Neural progenitor cell (in vitro differentiated cells): ENCODE measurements at regions not wholly inside any gene's neighbourhood (a gene's known extent, or its start where the extent isn't known, plus 50 kb on each side); places are given as distances from the start of the nearest gene placed in this dataset.

Experiments used
- DNase-seq: peaks from one replicate; pipeline ENCODE4 v3.0.0-alpha.2; 2016; ENCODE audit warnings: low spot score
- H2AFZ ChIP-seq: fragments of 200-600 bp; sonication (generic); replicated peaks from 2 replicates; pipeline ENCODE4 v1.6.1; 2016; ENCODE audit warnings: antibody characterized with exemption
- H3F3A ChIP-seq: fragments of 200-600 bp; sonication (generic); 2 replicates; pipeline ENCODE4 v1.6.1; 2016; ENCODE audit warnings: antibody characterized with exemption, low read depth
- H3K27ac ChIP-seq: fragments of 200-600 bp; sonication (generic); 2 replicates; pipeline ENCODE4 v1.5.1; 2016; ENCODE audit warnings: mild to moderate bottlenecking
- H3K27me3 ChIP-seq: fragments of 200-600 bp; sonication (generic); 2 replicates; pipeline ENCODE4 v1.6.1; 2016; ENCODE audit warnings: mild to moderate bottlenecking, moderate library complexity
- H3K36me3 ChIP-seq: fragments of 200-600 bp; sonication (generic); 2 replicates; pipeline ENCODE4 v1.5.1; 2016
- H3K4me1 ChIP-seq: fragments of 200-600 bp; sonication (generic); 2 replicates; pipeline ENCODE4 v1.6.1; 2016; ENCODE audit warnings: mixed run types
- H3K4me2 ChIP-seq: fragments of 200-600 bp; sonication (generic); 2 replicates; pipeline ENCODE4 v1.6.1; 2016
- H3K4me3 ChIP-seq: fragments of 200-600 bp; sonication (generic); 2 replicates; pipeline ENCODE4 v1.5.1; 2016
- H3K79me2 ChIP-seq: fragments of 200-600 bp; sonication (generic); 2 replicates; pipeline ENCODE4 v1.6.1; 2016; ENCODE audit warnings: low read depth
- H3K9ac ChIP-seq: fragments of 200-600 bp; sonication (generic); 2 replicates; pipeline ENCODE4 v1.6.1; 2016
- H3K9me3 ChIP-seq: fragments of 200-600 bp; sonication (generic); 2 replicates; pipeline ENCODE4 v1.5.1; 2016; ENCODE audit warnings: low read depth
- H4K20me1 ChIP-seq: fragments of 200-600 bp; sonication (generic); 2 replicates; pipeline ENCODE4 v1.6.1; 2016; ENCODE audit warnings: low read depth
- H3K27ac Mint-ChIP-seq: 3 replicates; pipeline ENCODE4 v1.8.0; 2021; ENCODE audit warnings: mixed read lengths
- H3K27me3 Mint-ChIP-seq: 2 replicates; pipeline ENCODE4 v1.8.0; 2022; ENCODE audit warnings: low read depth, mild to moderate bottlenecking, inconsistent platforms, moderate library complexity, mixed read lengths; ENCODE audit not compliant: insufficient read depth
- H3K36me3 Mint-ChIP-seq: 3 replicates; pipeline ENCODE4 v1.8.0; 2021; ENCODE audit warnings: mixed read lengths
- H3K4me1 Mint-ChIP-seq: 3 replicates; pipeline ENCODE4 v1.8.0; 2021; ENCODE audit warnings: mixed read lengths
- H3K4me3 Mint-ChIP-seq: 3 replicates; pipeline ENCODE4 v1.8.0; 2021; ENCODE audit warnings: mild to moderate bottlenecking, moderate library complexity, mixed read lengths
- H3K9me3 Mint-ChIP-seq: 3 replicates; pipeline ENCODE4 v1.8.0; 2020; ENCODE audit warnings: mixed read lengths
- EZH2 ChIP-seq: fragments of 200-600 bp; sonication (generic); IDR thresholded peaks from 2 replicates; pipeline ENCODE4 v1.6.1; 2017; ENCODE audit warnings: antibody characterized with exemption, mild to moderate bottlenecking, moderate library complexity
- EZH2phosphoT487 ChIP-seq: fragments of 200-600 bp; sonication (generic); IDR thresholded peaks from 2 replicates; pipeline ENCODE4 v1.6.1; 2017; ENCODE audit warnings: antibody characterized with exemption
- TF ChIP-seq, protein P1 (sequence below): fragments of 200-600 bp; sonication (generic); IDR thresholded peaks from 2 replicates; pipeline ENCODE4 v1.5.1; 2017; ENCODE audit warnings: antibody characterized with exemption, mild to moderate bottlenecking

DNA sequence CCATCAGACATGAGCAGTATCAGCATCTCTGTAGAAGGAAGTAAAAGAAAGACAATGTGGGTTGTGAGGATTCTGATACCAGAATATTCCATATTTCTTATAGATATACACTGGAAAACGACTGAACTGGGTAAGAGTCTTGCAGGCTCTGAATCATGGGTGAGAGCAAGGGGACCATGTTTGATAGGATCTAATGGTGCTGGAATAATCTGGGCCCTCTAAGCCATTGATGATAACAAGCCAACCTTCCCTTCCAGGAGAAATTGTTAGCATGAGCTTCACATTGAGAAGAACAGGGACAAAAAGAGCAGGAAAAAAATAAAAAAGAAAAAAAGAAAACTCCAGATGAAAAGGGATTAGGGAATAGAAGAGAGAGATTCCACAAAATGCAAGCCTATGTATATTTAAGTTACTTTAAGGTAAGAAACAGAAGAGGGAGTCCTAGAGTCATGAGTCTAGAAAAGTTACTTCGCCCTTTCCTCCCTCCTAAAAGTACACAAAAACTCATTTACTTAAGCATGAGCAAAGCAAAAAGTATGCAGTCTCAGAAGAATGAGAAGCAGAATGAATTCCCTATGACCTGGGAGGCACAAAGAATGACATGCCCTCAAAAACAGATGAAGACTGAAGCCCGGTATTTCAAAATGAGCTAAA is 181.9 kb downstream of the TMEM26 start:
- no peak for DNase-seq
- H3K4me3 ChIP-seq: no peak overlapping the region
- no peak overlapping the region for H3K4me2 ChIP-seq
- H3K36me3 ChIP-seq: no peaks in the 10 kb centered on the region
- H3K27me3 Mint-ChIP-seq: no peaks in the 10 kb centered on the region
- no peaks in the 10 kb centered on the region for H4K20me1 ChIP-seq
- no peaks in the 10 kb centered on the region for H3K36me3 Mint-ChIP-seq
- H3K79me2 ChIP-seq: no peaks in the 10 kb centered on the region
- TF ChIP-seq, protein P1, sequence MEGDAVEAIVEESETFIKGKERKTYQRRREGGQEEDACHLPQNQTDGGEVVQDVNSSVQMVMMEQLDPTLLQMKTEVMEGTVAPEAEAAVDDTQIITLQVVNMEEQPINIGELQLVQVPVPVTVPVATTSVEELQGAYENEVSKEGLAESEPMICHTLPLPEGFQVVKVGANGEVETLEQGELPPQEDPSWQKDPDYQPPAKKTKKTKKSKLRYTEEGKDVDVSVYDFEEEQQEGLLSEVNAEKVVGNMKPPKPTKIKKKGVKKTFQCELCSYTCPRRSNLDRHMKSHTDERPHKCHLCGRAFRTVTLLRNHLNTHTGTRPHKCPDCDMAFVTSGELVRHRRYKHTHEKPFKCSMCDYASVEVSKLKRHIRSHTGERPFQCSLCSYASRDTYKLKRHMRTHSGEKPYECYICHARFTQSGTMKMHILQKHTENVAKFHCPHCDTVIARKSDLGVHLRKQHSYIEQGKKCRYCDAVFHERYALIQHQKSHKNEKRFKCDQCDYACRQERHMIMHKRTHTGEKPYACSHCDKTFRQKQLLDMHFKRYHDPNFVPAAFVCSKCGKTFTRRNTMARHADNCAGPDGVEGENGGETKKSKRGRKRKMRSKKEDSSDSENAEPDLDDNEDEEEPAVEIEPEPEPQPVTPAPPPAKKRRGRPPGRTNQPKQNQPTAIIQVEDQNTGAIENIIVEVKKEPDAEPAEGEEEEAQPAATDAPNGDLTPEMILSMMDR: peak; percentile 21
- TF ChIP-seq EZH2phosphoT487 (no peak), EZH2 (no peak)
- H3K9me3 ChIP-seq: no peaks in the 10 kb centered on the region
- no peaks in the 10 kb centered on the region for H3K4me1 Mint-ChIP-seq
- H3K9ac ChIP-seq: no peak overlapping the region
- no peaks in the 10 kb centered on the region for H3F3A ChIP-seq
- H3K4me3 Mint-ChIP-seq: no peak overlapping the region
- no peaks in the 10 kb centered on the region for H3K4me1 ChIP-seq
- no peaks in the 10 kb centered on the region for H3K9me3 Mint-ChIP-seq
- H2AFZ ChIP-seq: no peak overlapping the region
- H3K27me3 ChIP-seq: no peaks in the 10 kb centered on the region
- no peak overlapping the region for H3K27ac ChIP-seq
- no peak overlapping the region for H3K27ac Mint-ChIP-seq

DNA sequence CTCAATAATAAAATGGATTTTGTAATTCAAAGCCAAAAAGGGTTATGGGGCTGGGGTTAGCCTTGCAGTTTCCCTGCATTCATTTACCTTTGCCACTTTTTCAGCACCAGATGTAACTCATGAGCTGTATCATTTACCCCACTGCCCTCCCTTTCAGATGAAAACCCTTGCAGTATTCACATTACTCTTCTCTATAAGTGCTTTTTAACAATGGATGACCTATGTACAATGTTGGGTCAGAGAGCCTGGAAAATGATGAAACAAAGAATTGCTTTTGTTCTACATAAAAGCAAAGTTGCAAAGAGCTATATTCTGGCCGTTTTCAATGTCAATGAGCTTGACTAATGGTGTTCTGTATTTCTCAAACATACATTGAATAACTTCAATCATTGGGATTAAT is 189.7 kb downstream of the TMEM26 start:
- H3K9me3 Mint-ChIP-seq: no peaks in the 10 kb centered on the region

DNA sequence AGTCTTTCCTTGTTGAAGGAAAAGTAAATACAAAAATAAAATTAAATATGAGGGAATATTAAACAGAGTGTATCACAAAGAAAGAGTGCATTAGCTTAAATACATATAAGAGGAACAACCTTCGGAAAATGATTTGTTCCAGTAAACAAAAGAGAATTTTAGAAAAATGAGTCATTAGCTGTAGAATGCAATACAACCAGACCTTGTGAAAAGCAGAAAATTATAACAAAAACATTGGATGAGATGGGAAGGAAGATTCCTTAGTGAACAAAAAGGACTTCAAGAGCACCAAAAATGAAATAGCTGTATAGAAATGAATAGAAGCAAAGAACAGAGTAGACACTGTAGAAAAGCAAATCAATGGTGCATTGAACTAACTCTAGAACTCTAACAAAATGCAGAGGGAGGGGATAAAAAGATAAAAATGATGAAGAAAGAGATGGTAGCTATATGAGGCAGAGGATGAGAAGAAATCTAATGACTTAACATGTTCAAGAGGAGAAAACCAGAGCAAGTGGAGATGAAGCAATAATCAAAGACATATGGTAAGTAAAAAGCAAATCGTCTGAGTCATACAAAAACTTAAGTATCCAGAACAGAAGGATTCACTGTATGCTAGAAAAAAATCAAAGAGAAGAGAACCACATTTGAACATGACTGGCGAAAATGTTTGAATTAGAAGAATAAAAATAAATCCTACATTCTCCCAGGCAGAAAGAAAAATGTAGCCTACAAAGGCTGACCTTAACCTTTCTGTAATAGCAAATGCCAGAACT is 190.5 kb downstream of the TMEM26 start:
- Histone ChIP-seq H3K4me1 (no peaks in the 10 kb centered on the region), H3K79me2 (no peaks in the 10 kb centered on the region), H3K27ac (no peak overlapping the region), H4K20me1 (no peaks in the 10 kb centered on the region), H3K4me2 (no peak overlapping the region), H3K9me3 (no peaks in the 10 kb centered on the region), H3K36me3 (no peaks in the 10 kb centered on the region), H2AFZ (no peak overlapping the region), H3F3A (no peaks in the 10 kb centered on the region), H3K4me3 (no peak overlapping the region), H3K27me3 (no peaks in the 10 kb centered on the region), H3K9ac (no peak overlapping the region)
- no peak for TF ChIP-seq EZH2
- no peak for TF ChIP-seq EZH2phosphoT487
- TF ChIP-seq, protein P1: no peak
- Mint-ChIP-seq H3K36me3 (no peaks in the 10 kb centered on the region), H3K4me3 (no peak overlapping the region), H3K4me1 (peaks cover 4% of the 10 kb centered on the region), H3K27ac (no peak overlapping the region), H3K9me3 (no peaks in the 10 kb centered on the region), H3K27me3 (no peaks in the 10 kb centered on the region)
- DNase-seq: no peak

More for the DNA sequence above, 189.7 kb downstream of the TMEM26 start:
- no peaks in the 10 kb centered on the region for H3K4me1 ChIP-seq
- no peak overlapping the region for H3K9ac ChIP-seq
- Mint-ChIP-seq H3K4me3 (no peak overlapping the region), H3K27ac (no peak overlapping the region), H3K4me1 (peaks cover 4% of the 10 kb centered on the region), H3K36me3 (no peaks in the 10 kb centered on the region), H3K27me3 (no peaks in the 10 kb centered on the region)
- H2AFZ ChIP-seq: no peak overlapping the region
- H4K20me1 ChIP-seq: no peaks in the 10 kb centered on the region
- TF ChIP-seq EZH2phosphoT487: no peak
- no peak for TF ChIP-seq EZH2
- TF ChIP-seq, protein P1: no peak
- DNase-seq: no peak
- H3K36me3 ChIP-seq: no peaks in the 10 kb centered on the region
- no peak overlapping the region for H3K27ac ChIP-seq
- no peak overlapping the region for H3K4me2 ChIP-seq
- H3F3A ChIP-seq: no peaks in the 10 kb centered on the region
- H3K9me3 ChIP-seq: no peaks in the 10 kb centered on the region
- no peaks in the 10 kb centered on the region for H3K79me2 ChIP-seq
- H3K4me3 ChIP-seq: no peak overlapping the region
- H3K27me3 ChIP-seq: no peaks in the 10 kb centered on the region
